ENCODE measurements at regions not wholly inside any gene's neighbourhood (a gene's known extent, or its start where the extent isn't known, plus 50 kb on each side); places are given as distances from the start of the nearest gene placed in this dataset.

DNA sequence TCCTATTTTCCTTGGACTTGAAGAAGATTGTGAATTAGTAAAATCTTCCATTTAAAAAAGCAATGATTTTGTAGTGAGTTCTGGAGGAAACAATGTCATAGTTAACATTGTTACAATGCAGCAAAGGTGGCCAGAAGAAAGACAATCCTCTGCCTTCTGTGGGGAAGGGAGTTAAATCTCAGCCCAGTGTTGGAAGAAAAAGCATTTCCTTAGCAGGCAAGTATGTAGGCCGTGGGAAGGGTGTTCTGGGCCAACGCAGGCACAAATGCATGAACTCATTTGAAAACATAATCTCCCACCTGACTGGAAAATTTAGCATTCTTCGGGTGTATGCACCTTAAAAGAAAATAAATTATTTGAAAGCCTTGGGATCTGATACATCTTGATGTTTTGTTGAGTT lies 258.6 kb downstream of the ADAMTS20 start:
- H3K79me2 ChIP-seq (ENCODE audit: insufficient read depth, low read length), result no peaks in the 10 kb centered on the region
- no peaks in the 10 kb centered on the region for H3K36me3 Mint-ChIP-seq
- H3K4me2 ChIP-seq (replicated peaks; ENCODE audit: extremely low read depth, low read length, poor library complexity, severe bottlenecking), result no peak overlapping the region
- no peak overlapping the region for H3K9ac ChIP-seq (ENCODE audit: insufficient read depth, low read length, poor library complexity, severe bottlenecking)
- peaks cover 0 to 1% (median 0%) of the 10 kb centered on the region in 3 donors for H3K27me3 Mint-ChIP-seq (ENCODE audit: low read depth in 3 of 3)
- intact Hi-C loops (cut with micrococcal nuclease), result no loop called here
- no peak overlapping the region for H3K4me3 ChIP-seq (replicated peaks in 1 of 3; ENCODE audit: low read depth in 2 of 3, low read length in 3 of 3)
- no peak for DNase-seq
- no peaks in the 10 kb centered on the region for H3K36me3 ChIP-seq (replicated peaks in 1 of 2; ENCODE audit: control insufficient read depth in 1 of 2, insufficient read depth in 2 of 2, low read length in 2 of 2)
- H3K4me3 Mint-ChIP-seq, result no peak overlapping the region
- no peaks in the 10 kb centered on the region for H3K9me3 ChIP-seq (replicated peaks in 1 of 2; ENCODE audit: control insufficient read depth in 1 of 2, insufficient read depth in 1 of 2, low read length in 2 of 2)
- H3K27ac Mint-ChIP-seq, result no peak overlapping the region
- no peaks in the 10 kb centered on the region for H3K27me3 ChIP-seq (ENCODE audit: control insufficient read depth in 2 of 2, insufficient read depth in 2 of 2, low read length in 2 of 2)
- no CpG with 5 or more reads among the region's 3 CpGs for WGBS (ENCODE audit: insufficient coverage)
- H3K27ac ChIP-seq (ENCODE audit: low read depth in 1 of 2, low read length in 2 of 2), result no peak overlapping the region
- no peaks in the 10 kb centered on the region for H3K4me1 ChIP-seq (ENCODE audit: control insufficient read depth in 1 of 2, insufficient read depth in 2 of 2, low read length in 2 of 2)
- H2AFZ ChIP-seq (ENCODE audit: insufficient read depth, low read depth, low read length, poor library complexity, severe bottlenecking), result no peak overlapping the region
- TF ChIP-seq, protein P1, sequence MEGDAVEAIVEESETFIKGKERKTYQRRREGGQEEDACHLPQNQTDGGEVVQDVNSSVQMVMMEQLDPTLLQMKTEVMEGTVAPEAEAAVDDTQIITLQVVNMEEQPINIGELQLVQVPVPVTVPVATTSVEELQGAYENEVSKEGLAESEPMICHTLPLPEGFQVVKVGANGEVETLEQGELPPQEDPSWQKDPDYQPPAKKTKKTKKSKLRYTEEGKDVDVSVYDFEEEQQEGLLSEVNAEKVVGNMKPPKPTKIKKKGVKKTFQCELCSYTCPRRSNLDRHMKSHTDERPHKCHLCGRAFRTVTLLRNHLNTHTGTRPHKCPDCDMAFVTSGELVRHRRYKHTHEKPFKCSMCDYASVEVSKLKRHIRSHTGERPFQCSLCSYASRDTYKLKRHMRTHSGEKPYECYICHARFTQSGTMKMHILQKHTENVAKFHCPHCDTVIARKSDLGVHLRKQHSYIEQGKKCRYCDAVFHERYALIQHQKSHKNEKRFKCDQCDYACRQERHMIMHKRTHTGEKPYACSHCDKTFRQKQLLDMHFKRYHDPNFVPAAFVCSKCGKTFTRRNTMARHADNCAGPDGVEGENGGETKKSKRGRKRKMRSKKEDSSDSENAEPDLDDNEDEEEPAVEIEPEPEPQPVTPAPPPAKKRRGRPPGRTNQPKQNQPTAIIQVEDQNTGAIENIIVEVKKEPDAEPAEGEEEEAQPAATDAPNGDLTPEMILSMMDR (IDR thresholded peaks at IDR 0.05), result no peak
- no peaks in the 10 kb centered on the region for H3K4me1 Mint-ChIP-seq
- no peaks in the 10 kb centered on the region for H4K20me1 ChIP-seq (ENCODE audit: insufficient read depth, low read length)
- peaks cover 0 to 5% (median 3%) of the 10 kb centered on the region in 7 donors for H3K9me3 Mint-ChIP-seq

DNA sequence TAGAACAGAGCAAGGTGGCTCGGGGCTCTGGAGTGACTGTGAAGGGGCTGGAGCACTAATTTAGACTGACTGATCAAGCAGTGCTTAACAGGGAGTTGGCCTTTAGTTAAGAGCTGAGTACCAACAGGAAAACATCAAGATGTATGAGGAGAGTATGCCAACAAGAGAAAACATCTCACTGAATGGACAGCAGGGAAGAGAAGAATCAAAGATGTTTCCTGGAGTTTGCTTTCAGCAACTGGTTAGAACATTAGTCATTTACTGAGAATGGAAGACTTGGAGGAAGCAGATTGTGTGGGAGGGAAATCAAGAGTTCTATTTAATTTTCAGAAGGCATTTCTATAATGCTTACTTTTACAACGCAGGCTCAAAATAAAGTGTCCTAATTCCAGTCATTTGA lies 259.3 kb downstream of the ADAMTS20 start:
- no peak overlapping the region for H3K27ac Mint-ChIP-seq
- DNase-seq, result no peak
- H3K4me3 Mint-ChIP-seq, result no peak overlapping the region
- Histone ChIP-seq H3K27me3 (ENCODE audit: control insufficient read depth in 2 of 2, insufficient read depth in 2 of 2, low read length in 2 of 2) (no peaks in the 10 kb centered on the region), H3K9me3 (replicated peaks in 1 of 2; ENCODE audit: control insufficient read depth in 1 of 2, insufficient read depth in 1 of 2, low read length in 2 of 2) (no peaks in the 10 kb centered on the region), H3K79me2 (ENCODE audit: insufficient read depth, low read length) (no peaks in the 10 kb centered on the region), H3K4me1 (ENCODE audit: control insufficient read depth in 1 of 2, insufficient read depth in 2 of 2, low read length in 2 of 2) (no peaks in the 10 kb centered on the region), H3K4me2 (replicated peaks; ENCODE audit: extremely low read depth, low read length, poor library complexity, severe bottlenecking) (no peak overlapping the region), H2AFZ (ENCODE audit: insufficient read depth, low read depth, low read length, poor library complexity, severe bottlenecking) (no peak overlapping the region), H3K9ac (ENCODE audit: insufficient read depth, low read length, poor library complexity, severe bottlenecking) (no peak overlapping the region), H3K36me3 (replicated peaks in 1 of 2; ENCODE audit: control insufficient read depth in 1 of 2, insufficient read depth in 2 of 2, low read length in 2 of 2) (no peaks in the 10 kb centered on the region), H3K27ac (ENCODE audit: low read depth in 1 of 2, low read length in 2 of 2) (no peak overlapping the region), H3K4me3 (replicated peaks in 1 of 3; ENCODE audit: low read depth in 2 of 3, low read length in 3 of 3) (no peak overlapping the region), H4K20me1 (ENCODE audit: insufficient read depth, low read length) (no peaks in the 10 kb centered on the region)
- 67% methylated on average over 1 of the region's 2 CpGs for WGBS (ENCODE audit: insufficient coverage)
- TF ChIP-seq, protein P1 (IDR thresholded peaks at IDR 0.05), result no peak
- no peaks in the 10 kb centered on the region for H3K36me3 Mint-ChIP-seq
- H3K4me1 Mint-ChIP-seq, result no peaks in the 10 kb centered on the region
- intact Hi-C loops (cut with micrococcal nuclease), result no loop called here
- peaks cover 0 to 3% (median 0%) of the 10 kb centered on the region in 7 donors for H3K9me3 Mint-ChIP-seq
- H3K27me3 Mint-ChIP-seq (ENCODE audit: low read depth in 3 of 3), result peaks cover 0 to 1% (median 0%) of the 10 kb centered on the region in 3 donors
